ENCODE measurements at regions not wholly inside any gene's neighbourhood (a gene's known extent, or its start where the extent isn't known, plus 50 kb on each side); places are given as distances from the start of the nearest gene placed in this dataset.
"Not testable (repeated sequence)": the region's sequence is repeated elsewhere in the genome, so short reads cannot be mapped to it uniquely, and the experiment has no call there.

DNA sequence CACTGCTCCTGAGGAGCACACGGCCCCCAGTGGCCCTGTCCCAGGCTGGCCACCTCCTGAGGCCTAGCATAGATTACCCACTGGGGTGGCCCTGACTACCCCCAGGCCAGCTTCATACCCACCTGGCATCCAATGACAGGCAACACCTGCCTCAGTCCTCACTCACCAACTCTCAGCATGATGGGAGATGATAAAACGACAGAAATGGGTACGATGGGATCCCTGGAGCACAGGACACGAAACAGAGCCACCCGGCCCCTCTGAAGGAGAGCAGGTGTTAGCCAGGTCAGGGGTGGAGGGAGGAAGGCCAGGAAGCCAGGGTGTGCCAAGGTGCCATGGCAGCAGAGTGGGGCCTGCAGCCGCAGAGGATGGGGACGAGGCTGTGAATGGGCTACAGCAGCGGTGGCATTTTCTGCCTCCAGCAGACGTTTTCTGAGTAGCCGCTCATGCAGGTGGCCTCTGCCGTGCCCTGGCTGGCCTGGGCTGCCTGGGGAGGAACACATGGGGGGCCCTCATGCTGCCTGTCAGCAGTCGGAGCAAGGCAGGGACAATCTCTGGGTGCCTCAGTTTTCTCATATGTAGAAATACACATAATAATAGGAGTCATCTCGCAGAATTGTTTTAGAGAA is 50.2 kb upstream of the FGF3 start:
- DNase-seq (ENCODE audit: low read depth), result no peak

- DNase-seq (ENCODE audit: low read depth), result no peak
Observed at GRCh38 chr11:69870766-69871165, 51.5 kb upstream of the FGF3 start.

DNA sequence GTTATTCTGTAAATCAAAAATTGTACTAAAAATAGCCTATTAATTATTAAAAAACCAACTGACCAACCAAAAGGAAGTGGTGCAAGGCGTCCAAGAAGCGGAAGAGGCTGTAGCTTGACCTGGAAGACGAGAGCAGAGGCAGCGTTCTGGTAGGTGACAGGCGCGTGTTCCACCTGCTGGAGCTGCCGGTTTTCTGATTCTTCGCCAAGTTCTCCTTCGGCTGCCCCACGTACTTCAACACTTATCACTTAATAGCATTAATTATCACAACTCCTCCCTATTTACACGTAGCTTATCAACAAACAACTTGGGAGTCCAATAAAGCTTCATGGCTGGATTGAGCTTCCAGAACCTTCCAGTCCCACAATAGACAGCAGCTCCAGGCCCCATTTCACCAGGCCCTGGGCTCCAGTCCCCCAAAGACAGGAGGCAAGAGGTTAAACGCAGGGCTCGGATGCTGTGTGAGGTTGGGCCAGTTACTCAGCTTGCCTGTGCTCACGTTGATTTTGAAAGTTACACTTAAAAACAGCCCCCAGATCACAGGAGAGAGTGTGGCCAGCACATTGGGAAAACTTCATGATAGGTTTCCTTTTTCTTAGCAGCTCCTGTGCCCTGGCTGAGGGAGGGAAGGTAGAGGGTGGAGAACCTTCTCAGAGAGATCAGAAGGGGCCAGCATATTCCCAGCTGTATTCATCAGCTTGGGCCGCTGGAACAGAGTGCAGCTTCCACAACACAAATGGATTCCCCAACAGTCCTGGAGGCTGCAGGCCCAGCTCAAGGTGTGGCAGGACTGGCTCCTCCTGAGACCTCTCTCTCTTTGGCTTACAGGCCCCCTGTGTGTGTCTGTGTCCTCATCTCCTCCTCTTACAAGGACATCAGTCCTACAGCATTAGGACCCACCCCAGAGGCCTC is 54.2 kb upstream of the FGF3 start:
- DNase-seq (ENCODE audit: low read depth), result no peak

DNA sequence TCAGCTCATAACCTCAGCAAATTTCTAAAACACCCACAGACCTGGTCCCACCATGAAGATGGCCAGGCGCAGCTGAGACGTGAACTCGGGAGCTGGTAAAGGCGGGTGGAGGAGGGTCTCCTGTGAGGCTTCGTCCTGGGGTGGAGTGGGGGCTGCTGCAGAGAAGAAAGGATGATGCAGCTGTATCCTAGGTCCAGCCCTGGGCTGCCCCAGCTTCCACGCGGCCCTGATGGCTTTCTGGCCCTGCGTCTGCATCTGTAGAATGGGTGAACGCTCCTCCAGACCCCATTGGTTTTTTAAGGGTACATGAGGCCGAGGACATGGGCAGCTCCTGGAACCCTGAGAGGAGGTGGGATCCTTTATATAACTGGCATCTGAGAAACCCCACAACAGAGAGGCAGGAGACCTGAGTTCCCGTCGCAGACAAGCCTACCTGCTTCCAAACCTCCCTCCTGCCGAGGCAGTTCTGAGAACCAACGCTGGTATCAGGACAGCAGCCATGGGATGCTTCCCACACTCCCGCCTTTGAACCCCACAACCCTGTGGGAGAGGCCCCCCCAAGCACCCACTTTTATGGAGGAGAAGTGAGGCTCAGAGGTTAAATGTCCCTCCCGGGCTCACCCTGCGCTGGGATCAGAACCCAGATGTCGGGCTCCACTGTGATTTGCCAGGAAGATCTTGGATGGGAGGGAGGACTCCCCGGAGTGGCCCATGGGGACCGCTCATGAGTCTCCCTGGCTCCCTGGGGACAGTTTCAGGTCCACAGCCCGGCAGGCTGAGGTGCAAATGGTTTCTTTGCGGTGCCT is 55.2 kb upstream of the FGF3 start:
- no peak for DNase-seq (ENCODE audit: low read depth)

GRCh38 chr11:69874984-69875624 is 55.9 kb upstream of the FGF3 start:
- DNase-seq (ENCODE audit: low read depth), result no peak

DNA sequence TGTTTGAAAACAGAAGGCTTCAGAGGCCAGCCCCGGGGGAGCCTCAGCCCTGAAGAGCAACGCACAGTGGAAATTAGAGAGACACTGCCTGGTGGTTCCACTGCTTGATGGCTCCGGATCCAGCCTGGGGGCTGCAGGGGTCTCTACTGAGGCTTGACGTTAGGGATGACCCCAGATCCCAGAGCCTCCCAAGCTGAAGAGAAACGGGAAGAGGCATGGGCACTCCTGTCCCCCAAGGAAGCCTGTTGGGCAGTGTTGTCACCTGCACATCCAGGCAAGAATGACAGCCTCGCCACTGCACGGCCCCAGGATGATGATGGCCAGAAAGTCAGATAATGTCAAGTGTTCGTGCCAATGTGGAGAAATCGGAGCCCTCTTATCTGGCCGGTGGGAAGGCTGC is 56.8 kb upstream of the FGF3 start:
- no peak for DNase-seq (ENCODE audit: low read depth)

DNA sequence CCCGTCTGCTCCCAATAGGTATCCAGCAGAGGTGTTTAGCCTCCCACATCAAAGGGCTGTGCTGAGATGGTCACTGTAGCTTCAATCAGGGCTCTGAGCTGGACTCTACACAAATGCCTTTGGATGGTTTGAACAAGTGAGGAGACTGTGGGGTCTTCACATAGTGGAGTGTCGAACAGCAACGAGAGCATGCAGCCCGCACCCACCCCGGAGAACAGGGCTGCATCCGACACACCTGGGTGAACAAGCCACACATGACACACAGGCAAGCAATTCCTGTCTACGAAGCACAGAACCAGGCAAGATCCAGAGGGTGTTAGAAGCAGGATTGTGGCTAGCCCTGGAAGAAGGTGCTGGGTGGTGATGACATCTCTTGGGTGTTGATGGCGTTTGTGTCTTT is 58.0 kb upstream of the FGF3 start:
- DNase-seq (ENCODE audit: low read depth), result no peak

GRCh38 chr11:69877704-69878103 is 58.5 kb upstream of the FGF3 start:
- not testable (repeated sequence) for DNase-seq (ENCODE audit: low read depth)

- DNase-seq (ENCODE audit: low read depth), result no peak
Observed at GRCh38 chr11:69878144-69878883, 59.1 kb upstream of the FGF3 start.

GRCh38 chr11:69878927-69879728 is 59.9 kb upstream of the FGF3 start:
- no peak for DNase-seq (ENCODE audit: low read depth)

GRCh38 chr11:69879729-69880005 is 60.5 kb upstream of the FGF3 start:
- DNase-seq (ENCODE audit: low read depth), result no peak

DNA sequence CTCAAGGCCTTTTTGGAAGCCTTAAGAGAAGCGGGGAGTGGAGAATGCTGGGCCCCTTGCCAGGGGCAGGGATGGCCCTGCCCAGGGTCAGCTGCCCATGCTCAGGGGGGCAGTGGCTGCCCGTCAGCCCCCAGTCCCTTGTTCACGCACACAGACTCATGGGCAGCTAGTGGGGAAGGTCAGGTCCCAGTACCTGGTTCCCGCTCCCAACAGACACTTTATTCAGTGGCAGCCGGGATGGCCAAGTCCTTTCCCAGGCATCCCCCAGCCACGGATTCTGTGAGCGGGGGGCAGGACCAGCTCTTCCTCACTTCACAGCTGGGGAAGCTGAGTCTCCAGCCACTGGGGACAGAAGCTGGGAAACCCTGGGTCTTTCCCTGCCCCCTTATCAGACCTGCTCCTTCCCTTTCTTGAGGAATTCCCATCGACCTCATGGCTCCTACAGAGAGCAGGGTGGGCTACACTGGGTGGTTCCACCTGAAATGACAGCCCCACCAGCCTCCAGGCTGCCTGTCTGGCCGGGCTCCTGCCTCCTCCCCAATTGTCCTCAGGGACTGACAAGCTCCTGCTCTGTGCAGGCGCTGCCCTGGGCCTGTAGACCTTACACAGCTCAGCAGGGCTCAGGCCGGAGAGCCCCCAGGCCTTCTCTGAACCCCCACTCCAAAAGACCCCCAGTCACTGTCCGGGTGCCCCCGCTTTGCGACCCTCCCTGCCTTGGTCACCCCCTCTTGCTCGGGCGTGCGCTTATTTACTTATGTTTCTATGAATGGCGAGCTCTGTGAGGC is 61.0 kb upstream of the FGF3 start:
- no peak for DNase-seq (ENCODE audit: low read depth)

DNA sequence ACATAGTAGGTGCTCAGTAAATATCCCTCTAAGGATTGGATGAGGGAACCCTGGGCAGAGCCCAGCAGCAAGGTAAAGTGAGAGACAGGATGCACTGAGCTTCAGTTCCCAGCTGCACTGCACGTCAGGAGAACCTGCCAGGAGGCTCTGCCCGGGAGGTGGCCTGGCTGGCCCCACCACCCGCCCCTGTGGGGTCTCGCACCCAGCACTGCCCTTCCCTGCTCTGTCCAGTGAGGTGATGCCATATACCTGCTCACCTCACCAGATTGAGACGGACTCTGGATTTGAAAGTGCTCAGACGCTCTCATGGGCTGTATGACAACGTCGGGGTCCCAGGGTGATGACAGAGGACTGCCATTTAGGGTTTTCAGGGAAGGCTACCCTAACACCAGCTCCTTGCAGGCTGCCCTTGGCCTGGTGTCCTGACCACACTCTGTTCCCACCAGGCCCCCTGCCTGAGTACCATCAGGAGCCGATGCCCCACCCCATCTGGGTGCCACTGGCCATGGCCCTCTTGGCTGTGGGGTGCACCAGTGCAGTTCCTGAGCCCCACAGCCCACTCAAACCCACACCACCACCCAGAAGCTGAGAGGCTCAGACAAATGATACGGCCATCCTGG is 61.7 kb upstream of the FGF3 start:
- DNase-seq (ENCODE audit: low read depth), result no peak

- DNase-seq (ENCODE audit: low read depth), result no peak
Observed at GRCh38 chr11:69881467-69882269, 62.5 kb upstream of the FGF3 start.

GRCh38 chr11:69882270-69882608 is 63.0 kb upstream of the FGF3 start:
- no peak for DNase-seq (ENCODE audit: low read depth)

GRCh38 chr11:69883292-69884255 is 64.4 kb upstream of the FGF3 start:
- DNase-seq (ENCODE audit: low read depth), result no peak

- DNase-seq (ENCODE audit: low read depth), result no peak
Observed at GRCh38 chr11:69884286-69884685, 65.1 kb upstream of the FGF3 start.

DNA sequence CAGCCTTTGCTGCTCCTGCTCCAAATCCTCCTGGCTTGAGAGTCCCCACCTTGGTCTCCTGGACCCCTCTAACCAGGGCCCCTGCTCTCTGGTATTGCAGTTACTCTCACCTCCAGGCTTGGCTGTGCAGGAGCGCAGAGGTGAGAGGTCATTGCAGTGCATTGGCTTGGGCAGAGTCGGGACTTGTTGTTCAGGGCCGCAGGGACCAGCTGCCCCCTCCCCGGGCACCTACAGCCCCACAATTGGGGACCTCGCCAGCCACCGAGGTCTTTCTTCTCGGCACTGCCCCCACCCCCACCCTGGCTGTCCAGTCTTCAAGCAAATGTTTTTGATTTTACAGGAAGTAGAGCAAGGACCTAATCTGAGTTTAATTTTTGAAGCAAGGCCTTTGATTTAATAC is 65.5 kb upstream of the FGF3 start:
- DNase-seq (ENCODE audit: low read depth), result no peak
